ENCODE measurements at regions not wholly inside any gene's neighbourhood (a gene's known extent, or its start where the extent isn't known, plus 50 kb on each side); places are given as distances from the start of the nearest gene placed in this dataset.

DNA sequence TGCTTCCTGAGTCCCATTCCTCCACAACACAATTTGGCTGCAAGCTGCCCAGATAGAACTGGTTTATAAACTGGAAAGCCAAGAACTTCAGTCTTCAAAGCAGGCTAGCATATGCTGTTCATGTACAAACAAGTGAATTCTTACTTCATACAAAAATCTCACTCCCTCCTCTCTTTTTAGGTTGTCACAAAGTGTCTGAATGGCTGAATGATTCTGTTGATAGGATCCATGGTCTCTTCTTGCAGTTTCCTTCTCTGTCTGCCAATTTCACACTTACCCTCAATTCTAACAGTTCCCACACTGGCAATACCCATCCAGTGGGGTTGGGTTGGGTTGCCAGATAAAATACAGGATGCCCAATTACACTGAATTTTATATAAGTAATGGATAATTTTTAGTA is 363.5 kb downstream of the DEPDC1B start:
- no peak for TF ChIP-seq EZH2 (IDR thresholded peaks at IDR 0.05; ENCODE audit: insufficient read depth, poor library complexity, severe bottlenecking)
- TF ChIP-seq EZH2phosphoT487 (IDR thresholded peaks at IDR 0.05; ENCODE audit: insufficient read depth, low read depth): no peak

Measured in GM23248 (cell line).